Lung (tissue), 11 donors: ENCODE measurements at regions not wholly inside any gene's neighbourhood (a gene's known extent, or its start where the extent isn't known, plus 50 kb on each side); places are given as distances from the start of the nearest gene placed in this dataset.
"Not testable (repeated sequence)": the region's sequence is repeated elsewhere in the genome, so short reads cannot be mapped to it uniquely, and the experiment has no call there.

Experiments
- ATAC-seq: fragments of 200-7000 bp; cut with Tn5 transposase; one replicate; pipeline ENCODE4 v1.9.1; 2020; ENCODE audit warnings: moderate number of reproducible peaks; ENCODE audit not compliant: insufficient read depth, low FRiP score
- DNase-seq, 3 donors: peaks; one replicate each; pipeline ENCODE4 v3.0.0-alpha.2; 2013 to 2017
- H3K27ac ChIP-seq, 2 donors: one replicate each; pipeline ENCODE4 v1.5.1; 2013; ENCODE audit warnings: mild to moderate bottlenecking in 2 of 2, moderate library complexity in 2 of 2, control low read depth in 1 of 2, inconsistent platforms in 1 of 2, low read depth in 1 of 2, low read length in 1 of 2
- H3K27me3 ChIP-seq, 3 donors: one replicate each; pipeline ENCODE4 v1.5.1; 2013; ENCODE audit warnings: low read length in 2 of 3; ENCODE audit not compliant: control insufficient read depth in 3 of 3, insufficient read depth in 3 of 3
- H3K36me3 ChIP-seq, 4 donors: one replicate each; pipeline ENCODE4 v1.5.1; 2013; ENCODE audit warnings: low read length in 4 of 4, mild to moderate bottlenecking in 1 of 4, moderate library complexity in 1 of 4; ENCODE audit not compliant: control insufficient read depth in 4 of 4, insufficient read depth in 4 of 4
- H3K4me1 ChIP-seq, 5 donors: one replicate each; pipeline ENCODE4 v1.5.1; 2013; ENCODE audit warnings: low read length in 5 of 5, mild to moderate bottlenecking in 2 of 5, moderate library complexity in 1 of 5; ENCODE audit not compliant: control insufficient read depth in 5 of 5, insufficient read depth in 5 of 5
- H3K4me3 ChIP-seq: one replicate; pipeline ENCODE4 v1.5.1; 2013; ENCODE audit warnings: mild to moderate bottlenecking, control low read depth, moderate library complexity
- H3K9ac ChIP-seq, 2 donors: one replicate each; pipeline ENCODE4 v1.5.1; 2013; ENCODE audit warnings: low read length in 2 of 2, control low read depth in 1 of 2; ENCODE audit not compliant: insufficient read depth in 1 of 2
- H3K9me3 ChIP-seq, 4 donors: one replicate each; pipeline ENCODE4 v1.5.1; 2013; ENCODE audit warnings: low read length in 3 of 4, mild to moderate bottlenecking in 1 of 4, moderate library complexity in 1 of 4; ENCODE audit not compliant: control insufficient read depth in 4 of 4, insufficient read depth in 3 of 4
- CTCF ChIP-seq: IDR thresholded peaks from 2 replicates; pipeline ENCODE4 v1.5.1; 2012; ENCODE audit warnings: mild to moderate bottlenecking; ENCODE audit errors: control extremely low read depth, extremely low read depth
- WGBS, 2 donors: extraction: QIAGEN DNeasy Blood & Tissue Kit; methylation state at CpG; one replicate each; pipeline ENCODE4 v1.1.7; 2013; 5-methylcytosine and 5-hydroxymethylcytosine counted together
- donor health status: control.
- donor health status: control.
- donor health status: Bipolar disorder and iron deficiency.
- donor health status: healthy.
- donor health status: DM: yes; HTN: yes; CAD: no.

- H3K9ac ChIP-seq: no peak overlapping the region
- DNase-seq (no peak), ATAC-seq (no peak)
- no peaks in the 10 kb centered on the region for H3K27me3 ChIP-seq
- peaks cover 0 to 8% (median 0%) of the 10 kb centered on the region in 5 donors for H3K4me1 ChIP-seq
- H3K36me3 ChIP-seq: no peaks in the 10 kb centered on the region
- no peak overlapping the region for H3K4me3 ChIP-seq
- H3K9me3 ChIP-seq: peaks cover 0 to 4% (median 0%) of the 10 kb centered on the region in 4 donors
- TF ChIP-seq CTCF: no peak
- WGBS, 2 donors: 70 to 83% methylated on average over 1 of the region's 1 CpG
- H3K27ac ChIP-seq: no peak overlapping the region
These were observed 1225.7 kb downstream of the TYW1 start for GRCh38 chr7:68222311-68222710.

- no peak overlapping the region for H3K9ac ChIP-seq
- TF ChIP-seq CTCF: no peak
These were observed 1227.6 kb downstream of the TYW1 start for GRCh38 chr7:68224041-68224741.

GRCh38 chr7:68231011-68231410 lies 1234.4 kb downstream of the TYW1 start:
- H3K4me1 ChIP-seq, H3K4me3 ChIP-seq, H3K27ac ChIP-seq, H3K9me3 ChIP-seq, H3K27me3 ChIP-seq, ATAC-seq, DNase-seq, H3K36me3 ChIP-seq, H3K9ac ChIP-seq: not testable (repeated sequence)
- WGBS, 2 donors: 96 to 100% methylated on average over 2 to 28 of the region's 28 CpGs

More at GRCh38 chr7:68224041-68224741, 1227.6 kb downstream of the TYW1 start:
- 28 to 55% methylated on average over 10 of the region's 10 CpGs for WGBS, 2 donors
- DNase-seq (peak; percentile 20 to 38 (median 24)), ATAC-seq (no peak)
- Histone ChIP-seq H3K27me3 (no peaks in the 10 kb centered on the region), H3K36me3 (no peaks in the 10 kb centered on the region), H3K9me3 (peaks cover 0 to 4% (median 0%) of the 10 kb centered on the region in 4 donors), H3K4me3 (no peak overlapping the region), H3K27ac (no peak overlapping the region), H3K4me1 (peaks cover 0 to 8% (median 0%) of the 10 kb centered on the region in 5 donors)

- H3K9me3 ChIP-seq: peaks cover 0 to 2% (median 0%) of the 10 kb centered on the region in 4 donors
- no peaks in the 10 kb centered on the region for H3K27me3 ChIP-seq
- H3K4me1 ChIP-seq: no peaks in the 10 kb centered on the region
- H3K9ac ChIP-seq: no peak overlapping the region
- ATAC-seq (no peak), DNase-seq (no peak)
- TF ChIP-seq CTCF: no peak
- WGBS, 2 donors: 88 to 93% methylated on average over 1 of the region's 1 CpG
- no peaks in the 10 kb centered on the region for H3K36me3 ChIP-seq
- H3K27ac ChIP-seq: no peak overlapping the region
- H3K4me3 ChIP-seq: no peak overlapping the region
These were observed 1239.3 kb downstream of the TYW1 start for GRCh38 chr7:68235937-68236336.
